T-helper 1 cell treated with Interleukin-12 subunit alpha and Interleukin-12 subunit beta and Interleukin-4 antibody, amounts not matched to agents 30 ng/mL and 1 ng/mL, for 36 hours (primary cell): ENCODE measurements at regions not wholly inside any gene's neighbourhood (a gene's known extent, or its start where the extent isn't known, plus 50 kb on each side); places are given as distances from the start of the nearest gene placed in this dataset.
"Not testable (repeated sequence)": the region's sequence is repeated elsewhere in the genome, so short reads cannot be mapped to it uniquely, and the experiment has no call there.

ENCODE experiments used
- intact Hi-C: fragments of 100-400 bp; cut with micrococcal nuclease; formaldehyde crosslinking; loops from one replicate; pipeline ENCODE4 v1.15.1; 2024

DNA sequence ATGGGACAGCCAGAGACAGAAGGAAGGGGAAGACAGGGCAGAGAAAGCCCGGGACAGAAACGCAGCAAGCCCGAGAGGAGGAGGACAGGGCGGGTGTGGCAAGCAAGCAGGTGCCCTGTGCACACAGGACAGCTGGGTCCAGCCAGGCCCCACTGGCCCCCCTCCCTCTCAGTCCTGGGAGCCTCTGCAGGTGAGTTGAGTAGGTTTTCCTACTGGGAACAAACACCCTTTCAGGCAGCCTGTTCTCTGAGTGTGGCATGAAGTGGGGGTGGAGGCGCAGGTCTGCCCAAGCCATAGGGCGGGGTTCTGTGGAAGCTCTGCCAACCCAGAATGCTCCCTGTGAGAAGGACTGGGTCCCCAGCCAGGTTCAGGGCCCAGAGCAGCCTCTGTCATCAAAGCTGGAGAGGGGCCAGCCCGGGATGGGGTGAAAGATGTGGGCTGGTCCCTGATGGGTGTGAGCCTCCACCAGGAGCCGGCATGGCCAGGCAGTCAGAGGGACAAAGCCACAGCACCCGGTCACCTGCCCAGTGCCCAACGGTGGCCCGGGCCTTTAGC, 129.4 kb downstream of the TFCP2L1 start:
- intact Hi-C loops: no loop called here

DNA sequence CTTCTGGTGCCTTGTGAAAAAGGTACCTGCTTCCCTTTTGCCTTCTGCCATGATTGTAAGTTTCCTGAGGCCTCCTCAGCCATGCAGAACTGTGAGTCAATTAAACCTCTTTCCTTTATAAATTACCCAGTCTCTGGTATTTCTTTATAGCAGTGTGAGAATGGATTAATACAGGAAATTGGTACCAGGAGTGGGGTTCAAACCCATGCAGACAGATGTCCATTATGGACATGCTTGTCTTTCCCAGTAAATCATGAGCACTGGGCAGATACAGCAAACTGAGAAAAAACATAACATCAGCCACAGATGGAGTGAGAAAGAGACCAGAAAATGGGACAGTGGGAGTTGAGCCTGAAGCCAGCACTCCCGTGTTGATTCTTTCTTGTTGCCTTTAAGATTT, 127.5 kb downstream of the TFCP2L1 start:
- intact Hi-C loops: not testable (repeated sequence)

DNA sequence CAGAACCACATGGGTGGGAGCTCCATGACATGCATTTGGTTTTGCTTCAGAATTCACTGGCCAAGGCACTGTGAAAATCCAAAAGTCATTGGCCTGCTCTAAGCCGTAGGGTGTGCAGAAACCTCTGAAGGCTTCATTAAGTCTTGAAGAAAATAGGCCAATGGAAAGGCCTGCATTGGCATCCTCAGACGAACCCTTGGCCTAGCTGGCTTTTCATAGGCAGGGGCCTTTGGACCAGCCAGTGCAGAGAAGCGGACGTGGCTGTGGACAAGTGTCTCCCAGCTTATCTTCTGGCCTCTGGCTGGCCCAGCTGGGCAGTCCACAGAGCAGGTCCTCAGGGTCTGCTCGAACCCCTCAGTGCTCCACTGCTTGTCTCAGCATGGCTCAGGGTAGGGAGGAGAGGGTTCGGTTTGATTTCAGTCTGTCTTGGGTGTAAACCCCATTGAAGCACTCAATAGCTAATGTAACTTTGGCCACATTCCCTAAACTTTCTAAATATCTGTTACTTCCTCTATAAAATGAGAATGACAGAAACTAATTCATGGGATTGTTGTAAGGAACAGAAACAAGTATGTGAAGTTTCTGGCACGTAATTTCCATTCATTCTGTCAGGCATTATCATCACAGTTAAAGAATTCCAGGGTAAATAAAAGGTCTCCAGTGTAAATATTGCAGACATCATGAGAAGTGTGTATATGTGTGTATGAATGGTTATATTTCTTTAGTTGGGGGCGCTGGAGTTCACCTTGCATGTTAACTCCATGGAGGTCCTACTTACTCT, 125.5 kb downstream of the TFCP2L1 start:
- intact Hi-C loops: no loop called here

DNA sequence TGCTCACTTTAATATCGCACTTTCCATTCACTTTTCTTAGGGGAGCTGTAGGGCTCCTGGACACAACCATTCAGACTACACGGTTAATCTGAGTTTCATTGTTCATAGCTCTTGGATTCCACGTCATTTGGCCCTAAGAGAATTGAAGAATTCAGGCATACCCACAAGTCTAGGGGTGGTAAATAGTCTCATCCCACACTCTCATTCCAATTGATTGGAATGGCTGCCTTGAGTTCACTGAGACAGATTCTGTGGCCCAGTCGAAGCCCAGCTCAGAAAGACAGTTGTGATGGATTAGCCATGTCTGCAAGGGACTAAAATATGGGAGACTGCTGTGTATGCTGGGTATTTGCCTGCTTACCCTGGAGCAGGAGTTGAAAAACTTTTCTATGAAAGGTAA, 124.6 kb downstream of the TFCP2L1 start:
- intact Hi-C loops: no loop called here

DNA sequence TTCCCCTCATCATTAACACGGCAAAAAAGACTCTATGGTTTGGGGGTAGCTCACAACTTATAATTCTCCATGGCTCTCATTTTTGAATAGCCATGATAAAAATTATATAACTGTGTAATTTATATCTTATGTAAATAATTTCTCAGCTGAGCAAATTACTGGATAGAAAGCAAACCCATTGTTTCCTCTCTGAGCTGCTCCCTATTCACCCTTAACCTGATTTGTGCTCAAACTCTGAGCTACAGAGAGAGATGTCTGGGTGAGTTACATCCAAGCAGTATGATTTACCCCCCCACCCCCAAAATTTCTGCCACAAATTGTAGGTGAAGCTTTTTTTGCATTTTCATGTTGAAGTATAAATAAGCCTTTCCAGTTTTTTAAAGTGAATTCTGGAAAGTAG, 123.7 kb downstream of the TFCP2L1 start:
- intact Hi-C loops: no loop called here

DNA sequence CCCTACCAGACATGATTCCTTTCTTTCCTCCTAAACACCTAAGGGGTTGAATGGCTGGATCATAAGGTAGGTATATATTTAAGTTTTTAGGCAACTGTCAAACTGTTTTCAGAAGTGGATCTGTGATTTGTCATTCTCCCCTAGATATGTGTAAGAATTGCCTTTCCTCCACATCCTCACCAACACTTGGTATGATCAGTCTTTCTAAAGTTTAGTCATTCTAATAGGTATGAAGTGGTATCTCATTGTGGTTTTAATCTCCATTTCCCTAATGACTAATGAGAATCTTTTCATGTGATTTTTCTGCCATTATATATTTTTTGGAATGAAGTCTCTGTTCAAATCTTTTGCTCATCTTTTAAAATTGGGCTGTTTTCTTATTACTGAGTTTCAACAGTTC, 122.1 kb downstream of the TFCP2L1 start:
- intact Hi-C loops: no loop called here

DNA sequence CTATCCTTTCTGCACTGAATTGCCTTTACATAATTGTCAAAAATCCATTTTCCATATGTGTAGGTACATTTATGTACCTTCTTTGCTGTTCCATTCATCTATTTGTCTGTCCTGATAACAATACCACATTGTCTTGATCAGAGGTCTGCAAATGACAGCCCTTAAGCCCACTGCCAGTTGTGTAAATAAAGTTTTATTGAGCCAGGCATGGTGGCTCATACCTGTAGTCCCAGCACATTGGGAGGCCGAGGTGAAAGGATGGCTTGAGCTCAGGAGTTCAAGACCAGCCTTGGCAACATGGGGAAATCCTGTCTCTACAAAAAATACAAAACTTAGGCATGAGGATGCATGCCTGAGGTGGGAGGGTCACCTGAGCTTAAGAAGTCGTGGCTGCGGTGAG, 121.0 kb downstream of the TFCP2L1 start:
- intact Hi-C loops: no loop called here

DNA sequence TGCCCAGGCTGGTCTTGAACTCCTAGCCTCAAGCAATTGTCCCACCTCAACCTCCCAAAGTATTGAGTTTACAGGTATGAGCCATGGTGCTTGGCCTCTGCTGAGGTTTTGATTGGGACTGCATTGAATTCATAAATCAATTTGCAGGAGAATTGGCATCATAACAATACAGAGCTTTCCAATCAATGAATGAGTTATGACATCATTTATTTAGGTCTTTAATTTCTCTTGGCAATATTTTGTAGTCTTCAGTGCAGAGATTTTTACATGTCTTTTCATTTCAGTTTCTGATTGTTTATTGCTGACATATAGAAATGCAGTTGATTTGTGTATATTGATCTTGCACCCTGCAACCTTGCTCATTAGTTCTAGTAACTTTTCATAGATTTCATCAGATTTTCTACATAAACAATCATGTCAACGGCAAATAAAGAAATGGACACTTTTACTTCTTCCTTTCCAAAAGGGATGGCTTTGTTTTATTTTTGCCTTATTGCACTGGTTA, 119.9 kb downstream of the TFCP2L1 start:
- intact Hi-C loops: no loop called here
